A673 (cell line): ENCODE measurements at regions not wholly inside any gene's neighbourhood (a gene's known extent, or its start where the extent isn't known, plus 50 kb on each side); places are given as distances from the start of the nearest gene placed in this dataset.

Experiments used
- BruUV-seq: library from RNA; stranded (reverse); fragments of 400-500 nt; replicated peaks from 2 replicates; lab custom pipeline; 2021; lab: Mats Ljungman, UMichigan
- CTCF ChIA-PET: fragments of 300-600 bp; sonication (Branson Sonifier 250); formaldehyde crosslinking; loops from one replicate; lab custom pipeline; 2022; ENCODE audit warnings: antibody characterized with exemption; lab: Charles Lee
- POLR2A ChIA-PET: fragments of 300-600 bp; sonication (Branson Sonifier 250); formaldehyde crosslinking; loops from one replicate; lab custom pipeline; 2022; ENCODE audit warnings: antibody characterized with exemption; ENCODE audit not compliant: low non-redundant PET; lab: Charles Lee
- DNase-seq: peaks from one replicate; pipeline ENCODE4 v3.0.0-alpha.2; 2015; ENCODE audit warnings: low spot score
- H3K27ac ChIP-seq: fragments of 200-600 bp; sonication (generic); 2 replicates; pipeline ENCODE4 v1.5.1; 2016; ENCODE audit warnings: mixed run types, low read depth, mild to moderate bottlenecking, mixed read lengths, antibody characterized with exemption, low read length; ENCODE audit not compliant: poor library complexity, severe bottlenecking
- H3K27me3 ChIP-seq: fragments of 200-600 bp; sonication (generic); replicated peaks from 2 replicates; pipeline ENCODE4 v1.6.1; 2017; ENCODE audit warnings: mixed run types, low read depth, mild to moderate bottlenecking, mixed read lengths, antibody characterized with exemption, low read length; ENCODE audit not compliant: insufficient read depth, poor library complexity
- H3K36me3 ChIP-seq: fragments of 200-600 bp; sonication (generic); 2 replicates; pipeline ENCODE4 v1.6.1; 2016; ENCODE audit warnings: mixed run types, mild to moderate bottlenecking, mixed read lengths, antibody characterized with exemption, low read length; ENCODE audit not compliant: insufficient read depth, poor library complexity, severe bottlenecking
- H3K4me1 ChIP-seq: fragments of 200-600 bp; sonication (generic); 2 replicates; pipeline ENCODE4 v1.6.1; 2017; ENCODE audit warnings: mixed run types, mild to moderate bottlenecking, mixed read lengths, antibody characterized with exemption, low read length; ENCODE audit not compliant: insufficient read depth, poor library complexity, severe bottlenecking
- H3K4me3 ChIP-seq: fragments of 200-600 bp; sonication (generic); 2 replicates; pipeline ENCODE4 v1.5.1; 2016; ENCODE audit warnings: low read depth, mixed run types, mild to moderate bottlenecking, mixed read lengths, low read length; ENCODE audit not compliant: poor library complexity, severe bottlenecking
- H3K9me3 ChIP-seq: fragments of 200-600 bp; sonication (generic); 2 replicates; pipeline ENCODE4 v1.6.1; 2016; ENCODE audit warnings: mixed run types, low read depth, mild to moderate bottlenecking, mixed read lengths, antibody characterized with exemption, low read length; ENCODE audit not compliant: poor library complexity, severe bottlenecking
- EZH2 ChIP-seq: fragments of 200-600 bp; sonication (generic); IDR thresholded peaks from 2 replicates; pipeline ENCODE4 v1.6.1; 2017; ENCODE audit warnings: borderline replicate concordance, low read depth, mild to moderate bottlenecking, mixed read lengths, antibody characterized with exemption, low read length; ENCODE audit not compliant: poor library complexity, severe bottlenecking
- intact Hi-C: fragments of 100-400 bp; cut with micrococcal nuclease; formaldehyde crosslinking; loops from one replicate; pipeline ENCODE4 v1.10.0; 2022; ENCODE audit not compliant: unreplicated experiment
- TF ChIP-seq, protein P1 (sequence below): fragments of 300-800, 200-600 bp; sonication (generic); conservative IDR thresholded peaks from 2 replicates; pipeline ENCODE4 v1.5.1; 2017; ENCODE audit warnings: low read depth, mild to moderate bottlenecking, antibody characterized with exemption, low read length, moderate library complexity, mixed read lengths

- no peaks in the 10 kb centered on the region for H3K36me3 ChIP-seq
- CTCF ChIA-PET, result no interaction called here
- intact Hi-C loops, result no loop called here
Observed at GRCh38 chr10:83713423-83713822, 425.9 kb upstream of the GHITM start.

GRCh38 chr10:83723080-83723479 lies 416.2 kb upstream of the GHITM start:
- H3K9me3 ChIP-seq, result peaks cover 5% of the 10 kb centered on the region
- no TSS peak for BruUV-seq
- POLR2A ChIA-PET, result no interaction called here
- no peak overlapping the region for H3K4me3 ChIP-seq
- no peak for DNase-seq
- H3K27me3 ChIP-seq, result no peaks in the 10 kb centered on the region
- intact Hi-C loops, result no loop called here
- H3K27ac ChIP-seq, result no peak overlapping the region
- no peaks in the 10 kb centered on the region for H3K36me3 ChIP-seq
- TF ChIP-seq, protein P1, sequence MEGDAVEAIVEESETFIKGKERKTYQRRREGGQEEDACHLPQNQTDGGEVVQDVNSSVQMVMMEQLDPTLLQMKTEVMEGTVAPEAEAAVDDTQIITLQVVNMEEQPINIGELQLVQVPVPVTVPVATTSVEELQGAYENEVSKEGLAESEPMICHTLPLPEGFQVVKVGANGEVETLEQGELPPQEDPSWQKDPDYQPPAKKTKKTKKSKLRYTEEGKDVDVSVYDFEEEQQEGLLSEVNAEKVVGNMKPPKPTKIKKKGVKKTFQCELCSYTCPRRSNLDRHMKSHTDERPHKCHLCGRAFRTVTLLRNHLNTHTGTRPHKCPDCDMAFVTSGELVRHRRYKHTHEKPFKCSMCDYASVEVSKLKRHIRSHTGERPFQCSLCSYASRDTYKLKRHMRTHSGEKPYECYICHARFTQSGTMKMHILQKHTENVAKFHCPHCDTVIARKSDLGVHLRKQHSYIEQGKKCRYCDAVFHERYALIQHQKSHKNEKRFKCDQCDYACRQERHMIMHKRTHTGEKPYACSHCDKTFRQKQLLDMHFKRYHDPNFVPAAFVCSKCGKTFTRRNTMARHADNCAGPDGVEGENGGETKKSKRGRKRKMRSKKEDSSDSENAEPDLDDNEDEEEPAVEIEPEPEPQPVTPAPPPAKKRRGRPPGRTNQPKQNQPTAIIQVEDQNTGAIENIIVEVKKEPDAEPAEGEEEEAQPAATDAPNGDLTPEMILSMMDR, result no peak
- TF ChIP-seq EZH2, result no peak
- CTCF ChIA-PET, result no interaction called here
- no peaks in the 10 kb centered on the region for H3K4me1 ChIP-seq

More at GRCh38 chr10:83713423-83713822, 425.9 kb upstream of the GHITM start:
- Histone ChIP-seq H3K4me1 (no peaks in the 10 kb centered on the region), H3K4me3 (no peak overlapping the region), H3K27me3 (no peaks in the 10 kb centered on the region), H3K27ac (no peak overlapping the region), H3K9me3 (no peaks in the 10 kb centered on the region)
- no TSS peak for BruUV-seq
- TF ChIP-seq EZH2, result no peak
- TF ChIP-seq, protein P1, result no peak
- POLR2A ChIA-PET, result no interaction called here
- DNase-seq, result no peak

GRCh38 chr10:83724471-83725241 lies 414.7 kb upstream of the GHITM start:
- BruUV-seq, result no TSS peak
- Histone ChIP-seq H3K9me3 (peaks cover 5% of the 10 kb centered on the region), H3K27me3 (no peaks in the 10 kb centered on the region), H3K36me3 (no peaks in the 10 kb centered on the region), H3K4me1 (no peaks in the 10 kb centered on the region), H3K4me3 (no peak overlapping the region), H3K27ac (no peak overlapping the region)
- TF ChIP-seq, protein P1, result no peak
- TF ChIP-seq EZH2, result no peak
- CTCF ChIA-PET, result no interaction called here
- POLR2A ChIA-PET, result no interaction called here
- no peak for DNase-seq
- intact Hi-C loops, result no loop called here
